GM19468 (cell line): ENCODE measurements at regions not wholly inside any gene's neighbourhood (a gene's known extent, or its start where the extent isn't known, plus 50 kb on each side); places are given as distances from the start of the nearest gene placed in this dataset.
"Not testable (repeated sequence)": the region's sequence is repeated elsewhere in the genome, so short reads cannot be mapped to it uniquely, and the experiment has no call there.

ENCODE experiments used
- ATAC-seq: cut with Tn5 transposase; IDR thresholded peaks from one replicate; pipeline ENCODE4 v1.9.1; 2021; ENCODE audit warnings: mild to moderate bottlenecking, moderate library complexity, moderate number of reproducible peaks; ENCODE audit not compliant: unreplicated experiment; ENCODE audit errors: extremely low read depth

DNA sequence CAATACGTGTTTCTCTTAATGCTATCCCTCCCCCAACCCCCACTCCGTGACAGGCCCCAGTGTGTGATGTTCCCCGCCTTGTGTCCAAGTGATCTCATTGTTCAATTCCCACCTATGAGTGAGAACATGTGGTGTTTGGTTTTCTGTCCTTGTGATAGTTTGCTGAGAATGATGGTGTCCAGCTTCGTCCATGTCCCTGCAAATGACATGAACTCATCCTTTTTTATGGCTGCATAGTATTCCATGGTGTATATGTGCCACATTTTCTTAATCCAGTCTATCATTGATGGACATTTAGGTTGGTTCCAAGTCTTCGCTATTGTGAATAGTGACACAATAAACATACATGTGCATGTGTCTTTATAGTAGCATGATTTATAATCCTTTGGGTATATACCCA, 52.5 kb downstream of the KIAA0408 start:
- not testable (repeated sequence) for ATAC-seq

DNA sequence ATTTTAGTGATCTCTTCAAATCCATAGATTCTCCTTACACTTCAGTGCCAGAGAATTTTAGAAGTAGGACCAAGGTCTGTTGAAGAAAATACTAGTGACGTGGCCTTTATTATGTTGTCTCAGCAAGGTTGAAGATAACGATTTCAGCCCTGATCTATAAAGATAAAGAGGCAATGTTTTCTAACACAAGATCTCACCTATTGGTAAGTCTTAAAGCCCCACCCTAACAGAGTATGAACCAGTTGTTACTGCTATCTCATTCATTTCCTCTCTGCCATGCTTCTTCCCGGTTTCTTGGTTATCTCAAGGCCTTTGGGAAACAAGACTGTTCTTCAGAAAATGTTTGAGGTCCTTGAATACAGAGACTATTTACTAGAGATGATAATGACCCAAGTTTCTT, 53.1 kb downstream of the KIAA0408 start:
- ATAC-seq, result no peak

DNA sequence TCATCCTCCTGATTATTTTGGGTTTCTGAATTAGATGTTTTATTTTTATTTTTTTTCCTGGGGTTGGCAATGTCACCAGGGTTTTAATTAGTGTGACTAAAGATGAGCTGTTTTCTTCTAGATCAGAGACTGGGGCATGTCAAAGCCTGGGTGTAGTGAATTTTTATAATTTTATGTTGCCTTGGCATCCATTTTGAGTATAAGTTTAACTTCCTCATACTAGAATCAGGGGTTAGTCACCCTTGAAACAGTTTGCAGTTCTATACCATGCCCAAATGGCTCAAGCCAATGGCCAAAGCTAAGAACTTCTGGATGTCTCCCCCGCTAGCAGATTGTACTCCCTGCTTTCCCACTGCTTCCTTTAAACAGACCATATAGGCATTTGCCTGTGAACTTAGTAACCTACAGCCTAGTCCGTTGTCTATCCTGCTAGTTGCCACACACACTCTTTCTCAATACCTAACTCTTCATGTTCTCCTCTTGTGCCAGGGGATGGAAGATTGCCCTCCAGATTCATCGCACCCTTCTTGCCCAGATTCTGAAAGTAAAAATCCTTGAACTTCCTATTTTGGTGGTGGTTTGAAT, 54.5 kb downstream of the KIAA0408 start:
- no peak for ATAC-seq

DNA sequence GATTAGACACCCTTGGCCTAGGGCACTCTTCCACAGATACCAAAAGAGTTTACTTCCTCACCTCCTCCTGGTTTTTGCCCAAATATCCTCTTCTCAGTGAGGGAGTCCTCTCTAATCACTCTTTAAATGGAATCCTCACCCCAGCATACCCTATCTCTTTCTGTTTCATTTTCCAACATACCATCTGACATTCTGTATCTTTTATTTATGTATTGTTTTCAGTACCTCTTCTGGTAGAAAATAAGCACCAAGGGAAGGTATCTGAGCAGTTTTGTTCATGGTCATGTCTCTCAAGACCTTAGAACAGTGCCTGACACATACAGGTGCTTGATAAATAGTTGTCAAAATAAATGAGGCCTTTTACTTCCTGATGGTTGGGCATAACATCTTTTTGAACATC, 55.1 kb downstream of the KIAA0408 start:
- ATAC-seq, result peak; percentile 65

DNA sequence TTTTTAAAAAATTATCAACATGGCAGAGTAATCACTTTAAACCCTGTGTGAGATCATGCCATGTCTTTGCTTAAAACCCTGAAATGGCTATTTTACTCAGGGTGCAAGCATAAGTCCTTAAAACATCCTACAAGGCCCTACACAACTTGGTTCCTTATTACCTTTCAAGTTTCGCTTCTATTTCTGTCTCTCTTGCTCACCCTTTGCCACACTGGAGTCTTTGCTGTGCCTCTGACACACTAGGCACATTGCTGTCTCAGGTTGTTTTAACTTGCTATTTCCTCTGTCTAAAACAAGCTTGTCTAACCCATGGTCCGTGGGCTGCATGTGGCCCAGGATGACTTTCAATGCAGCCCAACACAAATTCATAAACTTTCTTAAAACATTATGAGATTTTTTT, 55.6 kb downstream of the KIAA0408 start:
- ATAC-seq, result peak; percentile 70

DNA sequence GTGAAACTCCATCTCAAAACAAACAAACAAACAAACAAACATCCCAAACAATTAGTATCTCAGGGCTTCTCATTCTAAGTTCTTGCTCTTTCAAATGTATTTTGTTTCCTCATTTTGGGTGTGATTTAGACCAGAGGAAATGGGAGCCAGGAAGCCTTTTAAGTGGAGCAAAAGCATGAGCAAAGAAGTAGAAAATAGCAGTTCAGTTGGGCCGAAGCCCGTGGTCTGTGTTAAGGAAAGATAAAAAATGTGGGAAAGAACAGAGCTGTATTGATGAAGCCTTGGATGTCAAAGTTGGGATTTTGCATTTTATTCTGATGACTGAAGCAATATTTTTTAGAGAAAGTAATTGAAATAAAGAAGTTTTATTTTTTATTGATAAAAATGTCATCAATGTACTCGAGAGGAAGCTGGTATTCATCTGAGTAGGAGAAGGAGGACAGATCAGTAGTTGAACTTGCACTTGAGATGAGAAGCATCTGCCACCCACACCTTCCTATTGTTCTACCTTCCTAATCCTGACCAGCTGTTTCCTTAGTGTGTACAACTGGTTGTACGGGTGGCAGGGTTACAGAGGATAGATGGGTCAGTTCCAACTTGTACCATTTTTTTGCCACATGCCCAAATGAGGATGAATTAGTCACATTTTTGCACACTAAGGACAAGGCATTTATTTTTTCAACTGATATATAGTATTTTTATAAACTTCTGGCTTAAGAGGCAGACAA, 56.1 kb downstream of the KIAA0408 start:
- ATAC-seq, result no peak

DNA sequence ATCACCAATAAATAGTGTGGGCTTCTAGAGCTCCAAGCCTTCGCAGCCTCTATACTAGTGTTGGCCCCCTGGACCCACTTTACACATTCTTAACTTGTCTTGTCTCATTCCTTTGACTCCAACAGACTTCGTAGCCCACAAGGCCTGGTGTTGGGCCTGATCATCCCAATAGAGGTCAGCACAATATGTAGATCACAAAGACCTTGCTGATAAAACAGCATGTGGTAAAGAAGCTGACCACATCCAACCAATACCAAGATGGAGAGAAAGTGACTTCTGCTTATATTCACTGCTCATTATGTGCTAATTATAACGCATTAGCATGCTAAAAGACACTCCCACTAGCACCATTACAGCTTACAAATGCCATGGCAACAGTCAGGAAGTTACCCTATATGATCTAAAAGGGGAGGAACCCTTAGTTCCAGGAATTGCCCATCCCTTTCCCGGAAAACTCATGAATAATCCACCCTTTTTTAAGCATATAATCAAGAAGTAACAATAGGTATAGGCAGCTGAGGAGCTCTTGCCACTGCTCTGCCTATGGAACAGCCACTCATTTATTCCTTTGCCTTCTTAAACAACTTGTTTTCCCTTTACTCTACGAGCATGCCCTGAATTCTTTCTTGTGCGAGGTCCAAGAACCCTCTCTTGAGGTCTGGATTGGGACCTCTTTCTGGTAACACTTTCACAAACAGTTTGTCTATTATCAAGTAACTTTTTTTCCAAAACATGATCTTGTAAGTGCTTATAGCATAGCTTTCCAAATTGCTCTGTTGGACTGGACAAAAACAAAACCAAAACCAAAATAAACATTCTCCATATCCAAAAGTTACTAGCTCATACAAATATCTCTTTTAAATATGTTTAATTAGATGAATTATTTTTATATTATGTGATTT, 54.6 kb upstream of the ECHDC1 start:
- no peak for ATAC-seq

DNA sequence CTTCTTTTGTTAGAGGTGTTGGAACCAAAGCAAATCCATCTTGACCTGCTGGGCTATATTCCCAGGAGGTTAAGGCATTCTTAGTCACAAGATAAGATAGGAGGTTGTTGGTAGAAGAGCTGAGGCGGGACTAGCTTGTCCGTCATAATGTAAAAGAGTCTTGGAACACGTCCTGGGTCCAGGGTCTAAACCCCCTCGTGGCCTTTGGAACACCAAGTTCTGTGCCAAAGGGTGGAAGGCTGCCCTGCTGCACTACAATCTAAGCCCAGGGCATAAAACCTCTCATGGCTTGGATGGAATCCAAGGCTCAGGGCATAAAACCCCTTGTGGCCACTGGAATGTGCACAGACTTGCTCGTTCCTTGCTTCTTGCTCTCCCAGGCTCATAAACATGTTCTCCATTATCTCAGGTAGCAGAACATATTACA, 53.8 kb upstream of the ECHDC1 start:
- ATAC-seq, result not testable (repeated sequence)
